Upper lobe of left lung (tissue), 6 donors: ENCODE measurements at regions not wholly inside any gene's neighbourhood (a gene's known extent, or its start where the extent isn't known, plus 50 kb on each side); places are given as distances from the start of the nearest gene placed in this dataset.
"Not testable (repeated sequence)": the region's sequence is repeated elsewhere in the genome, so short reads cannot be mapped to it uniquely, and the experiment has no call there.

Experiments used
- ATAC-seq, 2 donors: fragments of 200-7000 bp; cut with Tn5 transposase; one replicate each; pipeline ENCODE4 v1.9.1; 2022; ENCODE audit warnings: mild to moderate bottlenecking in 2 of 2, moderate library complexity in 2 of 2; ENCODE audit not compliant: low FRiP score in 2 of 2
- DNase-seq, 2 donors: peaks; one replicate each; pipeline ENCODE4 v3.0.0-alpha.2; 2019 to 2020
- H3K27ac ChIP-seq, 4 donors: fragments of 200-600 bp; sonication (generic); one replicate each; pipeline ENCODE4 v1.5.1; 2016 to 2019
- H3K27me3 ChIP-seq, 4 donors: fragments of 200-600 bp; sonication (generic); one replicate each; pipeline ENCODE4 v1.5.1; 2017 to 2019
- H3K36me3 ChIP-seq, 4 donors: fragments of 200-600 bp; sonication (generic); one replicate each; pipeline ENCODE4 v1.5.1; 2016 to 2019
- H3K4me1 ChIP-seq, 4 donors: fragments of 200-600 bp; sonication (generic); one replicate each; pipeline ENCODE4 v1.5.1; 2018 to 2019
- H3K4me3 ChIP-seq, 4 donors: fragments of 200-600 bp; sonication (generic); one replicate each; pipeline ENCODE4 v1.5.1; 2017 to 2019; ENCODE audit warnings: mild to moderate bottlenecking in 2 of 4, moderate library complexity in 1 of 4
- H3K9me3 ChIP-seq, 4 donors: fragments of 200-600 bp; sonication (generic); one replicate each; pipeline ENCODE4 v1.5.1; 2018 to 2019
- EP300 ChIP-seq, 4 donors: sonication (generic); formaldehyde crosslinking; IDR thresholded peaks; one replicate each; pipeline ENCODE4 v1.5.1; 2017; ENCODE audit warnings: antibody characterized with exemption in 4 of 4, control low read depth in 2 of 4
- POLR2A ChIP-seq, 4 donors: fragments of 450-650 bp; IDR thresholded peaks; one replicate each; pipeline ENCODE4 v1.5.1; 2016 to 2017; ENCODE audit warnings: antibody characterized with exemption in 4 of 4, mild to moderate bottlenecking in 2 of 4
- POLR2AphosphoS5 ChIP-seq, 2 donors: sonication (generic); formaldehyde crosslinking; IDR thresholded peaks; one replicate each; pipeline ENCODE4 v1.5.1; 2017; ENCODE audit warnings: antibody characterized with exemption in 2 of 2
- WGBS, 2 donors: methylation state at CpG; one replicate each; pipeline ENCODE4 v1.1.5; 2017 to 2018; 5-methylcytosine and 5-hydroxymethylcytosine counted together
- TF ChIP-seq, protein P1 (sequence below), 6 experiments: fragments of 450-650 bp in 4 of 6; fragments of 200-600 bp in 2 of 6; sonication (generic) in 2 of 6; IDR thresholded peaks; one replicate each; pipeline ENCODE4 v1.5.1; 2016 to 2019; ENCODE audit warnings: antibody characterized with exemption in 6 of 6
- donor health status: DM: no; HTN: no; CAD: no; lungs with moderate emphysema.
- donor health status: DM: no; HTN: yes; CAD: no; lungs with severe emphysema.

DNA sequence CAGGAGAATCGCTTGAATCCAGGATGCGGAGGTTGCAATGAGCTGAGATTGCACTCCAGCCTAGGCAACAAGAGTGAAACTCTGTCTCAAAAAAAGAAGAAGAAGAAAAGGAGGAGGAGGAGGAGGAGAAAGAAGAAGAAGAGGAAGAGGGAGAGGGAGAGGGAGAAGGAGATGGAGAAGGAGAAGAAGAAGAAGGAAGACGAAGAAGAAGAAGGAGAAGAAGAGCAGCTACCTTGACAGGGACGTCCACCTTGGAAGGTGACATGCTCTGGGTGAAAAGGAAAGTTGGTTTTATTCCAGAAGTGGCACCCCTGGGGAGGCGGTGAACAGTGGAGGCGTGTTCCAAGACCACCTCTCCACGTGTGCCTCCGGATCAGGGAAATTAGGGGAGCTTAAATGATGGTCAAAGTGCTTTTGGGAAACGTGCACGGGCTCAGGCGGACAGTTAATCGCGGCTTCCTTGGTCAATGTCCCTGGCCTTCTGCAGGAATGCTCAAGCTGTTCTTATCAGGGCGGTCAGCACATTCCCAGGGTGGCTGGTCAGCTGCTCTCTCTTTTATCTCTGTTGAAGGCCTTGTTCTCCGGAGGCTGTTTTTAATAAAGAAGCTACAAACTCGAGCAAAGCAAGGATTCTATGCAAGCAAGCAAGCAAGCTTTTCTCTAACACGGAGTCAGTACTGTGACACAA, 78.9 kb upstream of the PEG3 start:
- Histone ChIP-seq H3K4me3 (no peak overlapping the region), H3K27ac (no peak overlapping the region), H3K9me3 (peaks cover 0 to 7% (median 5%) of the 10 kb centered on the region in 4 donors), H3K27me3 (no peaks in the 10 kb centered on the region), H3K4me1 (no peaks in the 10 kb centered on the region), H3K36me3 (no peaks in the 10 kb centered on the region)
- no peak for DNase-seq
- TF ChIP-seq POLR2A (IDR thresholded peaks at IDR 0.05) (no peak), POLR2AphosphoS5 (IDR thresholded peaks at IDR 0.05) (no peak), EP300 (IDR thresholded peaks at IDR 0.05) (no peak)
- TF ChIP-seq, protein P1, sequence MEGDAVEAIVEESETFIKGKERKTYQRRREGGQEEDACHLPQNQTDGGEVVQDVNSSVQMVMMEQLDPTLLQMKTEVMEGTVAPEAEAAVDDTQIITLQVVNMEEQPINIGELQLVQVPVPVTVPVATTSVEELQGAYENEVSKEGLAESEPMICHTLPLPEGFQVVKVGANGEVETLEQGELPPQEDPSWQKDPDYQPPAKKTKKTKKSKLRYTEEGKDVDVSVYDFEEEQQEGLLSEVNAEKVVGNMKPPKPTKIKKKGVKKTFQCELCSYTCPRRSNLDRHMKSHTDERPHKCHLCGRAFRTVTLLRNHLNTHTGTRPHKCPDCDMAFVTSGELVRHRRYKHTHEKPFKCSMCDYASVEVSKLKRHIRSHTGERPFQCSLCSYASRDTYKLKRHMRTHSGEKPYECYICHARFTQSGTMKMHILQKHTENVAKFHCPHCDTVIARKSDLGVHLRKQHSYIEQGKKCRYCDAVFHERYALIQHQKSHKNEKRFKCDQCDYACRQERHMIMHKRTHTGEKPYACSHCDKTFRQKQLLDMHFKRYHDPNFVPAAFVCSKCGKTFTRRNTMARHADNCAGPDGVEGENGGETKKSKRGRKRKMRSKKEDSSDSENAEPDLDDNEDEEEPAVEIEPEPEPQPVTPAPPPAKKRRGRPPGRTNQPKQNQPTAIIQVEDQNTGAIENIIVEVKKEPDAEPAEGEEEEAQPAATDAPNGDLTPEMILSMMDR (IDR thresholded peaks at IDR 0.05) = no peak
- WGBS, 2 donors = 79 to 81% methylated on average over 17 of the region's 17 CpGs
- no peak for ATAC-seq

GRCh38 chr19:56926094-56926493, 85.6 kb upstream of the PEG3 start:
- H3K27ac ChIP-seq, H3K27me3 ChIP-seq, H3K36me3 ChIP-seq, H3K4me1 ChIP-seq, H3K4me3 ChIP-seq, ATAC-seq, DNase-seq: not testable (repeated sequence)
- H3K9me3 ChIP-seq = peaks cover 0 to 21% (median 11%) of the 10 kb centered on the region in 4 donors
- WGBS, 2 donors = 75 to 88% methylated on average over 5 of the region's 5 CpGs

- TF ChIP-seq POLR2AphosphoS5 (IDR thresholded peaks at IDR 0.05) = no peak
- no peak for TF ChIP-seq EP300 (IDR thresholded peaks at IDR 0.05)
- no peak for TF ChIP-seq POLR2A (IDR thresholded peaks at IDR 0.05)
- TF ChIP-seq, protein P1 (IDR thresholded peaks at IDR 0.05) = no peak
- Histone ChIP-seq H3K27me3 (no peaks in the 10 kb centered on the region), H3K4me1 (no peaks in the 10 kb centered on the region), H3K4me3 (no peak overlapping the region), H3K36me3 (no peaks in the 10 kb centered on the region), H3K27ac (no peak overlapping the region), H3K9me3 (peaks cover 0 to 21% (median 11%) of the 10 kb centered on the region in 4 donors)
- WGBS, 2 donors = 78 to 82% methylated on average over 6 of the region's 6 CpGs
- DNase-seq (no peak), ATAC-seq (no peak)
These were observed 86.8 kb upstream of the PEG3 start for GRCh38 chr19:56927294-56927693.

DNA sequence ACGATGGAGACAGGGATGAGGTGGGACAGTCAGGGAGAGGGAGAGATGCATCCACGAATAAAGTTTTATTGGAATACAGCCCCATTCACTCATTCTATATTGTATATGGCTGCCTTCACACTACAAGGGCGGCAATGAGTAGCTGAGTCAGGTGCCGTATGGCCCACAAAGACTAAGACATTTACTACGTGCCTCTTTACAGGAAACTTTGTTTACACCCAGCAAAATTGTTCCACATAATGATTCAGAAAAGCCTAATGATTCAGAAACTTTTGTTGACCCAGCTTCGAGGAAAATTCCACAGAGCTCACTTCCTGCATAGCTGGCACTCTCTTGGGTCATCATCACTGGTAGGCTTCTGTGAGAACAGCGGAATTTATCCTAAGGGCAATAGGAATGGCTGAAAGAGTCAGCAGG, 87.3 kb upstream of the PEG3 start:
- Histone ChIP-seq H3K27me3 (no peaks in the 10 kb centered on the region), H3K27ac (no peak overlapping the region), H3K36me3 (no peaks in the 10 kb centered on the region), H3K9me3 (peaks cover 0 to 17% (median 10%) of the 10 kb centered on the region in 4 donors), H3K4me3 (no peak overlapping the region), H3K4me1 (no peaks in the 10 kb centered on the region)
- no peak for ATAC-seq
- DNase-seq = no peak
- 73 to 81% methylated on average over 7 of the region's 7 CpGs for WGBS, 2 donors
- TF ChIP-seq EP300 (IDR thresholded peaks at IDR 0.05) = no peak
- TF ChIP-seq POLR2AphosphoS5 (IDR thresholded peaks at IDR 0.05) = no peak
- no peak for TF ChIP-seq POLR2A (IDR thresholded peaks at IDR 0.05)
- TF ChIP-seq, protein P1 (IDR thresholded peaks at IDR 0.05) = no peak

DNA sequence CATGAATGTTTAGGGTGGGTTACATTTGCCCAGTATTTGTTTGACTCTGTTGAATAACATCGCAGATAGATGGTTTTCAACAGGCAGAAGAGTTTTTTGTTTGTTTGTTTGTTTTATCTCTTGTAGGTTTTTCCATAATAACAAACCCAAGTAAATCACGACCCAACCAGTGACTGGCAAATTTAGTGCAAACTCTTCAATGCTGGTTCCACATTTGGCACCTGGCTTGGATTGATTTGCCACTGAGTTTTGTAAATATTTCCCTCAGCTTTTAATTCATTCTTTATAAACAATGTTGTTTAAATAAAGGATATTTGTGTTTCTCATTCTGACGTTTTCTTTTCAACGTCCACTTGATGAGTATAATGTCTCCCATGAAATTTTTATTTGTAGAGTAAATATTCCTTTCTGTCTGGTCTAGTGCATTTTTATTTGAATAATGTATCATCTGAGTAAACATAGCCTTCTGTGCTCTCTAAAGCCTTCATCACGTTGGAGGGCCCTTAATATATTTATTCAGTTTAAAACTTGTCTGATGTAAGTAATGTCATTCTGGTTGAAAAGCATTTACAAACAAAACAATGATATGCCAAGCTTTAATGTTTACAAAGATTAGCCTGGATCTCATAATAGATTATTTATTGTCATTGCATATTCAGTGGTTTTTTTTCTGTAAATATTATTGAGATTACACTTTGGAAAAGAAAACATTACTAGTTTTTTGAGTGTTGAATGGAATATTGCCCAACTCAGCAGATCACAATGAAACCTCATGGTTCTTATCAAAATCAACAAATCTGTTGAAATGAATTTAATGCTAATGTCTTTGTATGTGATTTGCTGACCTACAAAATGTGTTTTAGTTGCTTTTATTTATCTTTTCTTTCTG, 90.4 kb upstream of the PEG3 start:
- TF ChIP-seq POLR2A (IDR thresholded peaks at IDR 0.05) = no peak
- no peak for TF ChIP-seq EP300 (IDR thresholded peaks at IDR 0.05)
- TF ChIP-seq, protein P1 (IDR thresholded peaks at IDR 0.05) = no peak
- no peak for TF ChIP-seq POLR2AphosphoS5 (IDR thresholded peaks at IDR 0.05)
- no peak for DNase-seq
- Histone ChIP-seq H3K9me3 (peaks cover 0 to 14% (median 6%) of the 10 kb centered on the region in 4 donors), H3K27me3 (no peaks in the 10 kb centered on the region), H3K4me3 (no peak overlapping the region), H3K27ac (no peak overlapping the region), H3K36me3 (no peaks in the 10 kb centered on the region), H3K4me1 (no peaks in the 10 kb centered on the region)
- ATAC-seq = no peak
- 39% methylated on average over 5 of the region's 5 CpGs for WGBS, 2 donors
